ENCODE measurements at regions not wholly inside any gene's neighbourhood (a gene's known extent, or its start where the extent isn't known, plus 50 kb on each side); places are given as distances from the start of the nearest gene placed in this dataset.

GRCh38 chr15:46293550-46293949 is 658.7 kb downstream of the SQOR start:
- no peaks in the 10 kb centered on the region for H3K36me3 ChIP-seq
- intact Hi-C loops (cut with DNase I): no loop called here
- no peak overlapping the region for H3K27ac ChIP-seq
- 54 to 79% methylated on average over 3 of the region's 3 CpGs for WGBS, 2 donors
- DNase-seq: no peak
- no peaks in the 10 kb centered on the region for H3K27me3 ChIP-seq
- no peak overlapping the region for H3K4me3 ChIP-seq
- H3K4me1 ChIP-seq: no peaks in the 10 kb centered on the region
- no peaks in the 10 kb centered on the region for H3K9me3 ChIP-seq
- TF ChIP-seq POLR2A (IDR thresholded peaks at IDR 0.05) (no peak), CTCF (IDR thresholded peaks at IDR 0.05) (no peak)

GRCh38 chr15:46296002-46296401 is 661.2 kb downstream of the SQOR start:
- Histone ChIP-seq H3K27me3 (no peaks in the 10 kb centered on the region), H3K4me3 (no peak overlapping the region), H3K27ac (no peak overlapping the region), H3K9me3 (no peaks in the 10 kb centered on the region), H3K36me3 (no peaks in the 10 kb centered on the region), H3K4me1 (no peaks in the 10 kb centered on the region)
- no peak for DNase-seq
- intact Hi-C loops (cut with DNase I): no loop called here
- WGBS, 2 donors: 75% methylated on average over 8 of the region's 8 CpGs
- TF ChIP-seq POLR2A (IDR thresholded peaks at IDR 0.05): no peak
- no peak for TF ChIP-seq CTCF (IDR thresholded peaks at IDR 0.05)

GRCh38 chr15:46296797-46297196 is 662.0 kb downstream of the SQOR start:
- intact Hi-C loops (cut with DNase I): no loop called here
- no peaks in the 10 kb centered on the region for H3K27me3 ChIP-seq
- TF ChIP-seq CTCF (IDR thresholded peaks at IDR 0.05) (no peak), POLR2A (IDR thresholded peaks at IDR 0.05) (no peak)
- 60 to 73% methylated on average over 1 to 2 of the region's 2 CpGs for WGBS, 2 donors
- H3K27ac ChIP-seq: no peak overlapping the region
- H3K4me1 ChIP-seq: no peaks in the 10 kb centered on the region
- H3K9me3 ChIP-seq: no peaks in the 10 kb centered on the region
- no peak for DNase-seq
- no peak overlapping the region for H3K4me3 ChIP-seq
- no peaks in the 10 kb centered on the region for H3K36me3 ChIP-seq

GRCh38 chr15:46297766-46298165 is 662.9 kb downstream of the SQOR start:
- no peaks in the 10 kb centered on the region for H3K9me3 ChIP-seq
- 48 to 68% methylated on average over 3 of the region's 3 CpGs for WGBS, 2 donors
- TF ChIP-seq POLR2A (IDR thresholded peaks at IDR 0.05) (no peak), CTCF (IDR thresholded peaks at IDR 0.05) (no peak)
- intact Hi-C loops (cut with DNase I): no loop called here
- no peak overlapping the region for H3K4me3 ChIP-seq
- no peaks in the 10 kb centered on the region for H3K4me1 ChIP-seq
- no peaks in the 10 kb centered on the region for H3K27me3 ChIP-seq
- no peak for DNase-seq
- no peaks in the 10 kb centered on the region for H3K36me3 ChIP-seq
- no peak overlapping the region for H3K27ac ChIP-seq

- WGBS, 2 donors: 53 to 64% methylated on average over 6 of the region's 6 CpGs
Observed at GRCh38 chr15:46300716-46301115, 665.9 kb downstream of the SQOR start.

More at GRCh38 chr15:46300716-46301115, 665.9 kb downstream of the SQOR start:
- no peaks in the 10 kb centered on the region for H3K9me3 ChIP-seq
- H3K4me3 ChIP-seq: no peak overlapping the region
- no peak overlapping the region for H3K27ac ChIP-seq
- H3K36me3 ChIP-seq: no peaks in the 10 kb centered on the region
- no peaks in the 10 kb centered on the region for H3K27me3 ChIP-seq
- no peaks in the 10 kb centered on the region for H3K4me1 ChIP-seq
- TF ChIP-seq CTCF (IDR thresholded peaks at IDR 0.05): no peak
- no peak for TF ChIP-seq POLR2A (IDR thresholded peaks at IDR 0.05)
- DNase-seq: no peak
- intact Hi-C loops (cut with DNase I): no loop called here

Data from esophagus squamous epithelium (tissue), 5 donors.